GDM1 (cell line): ENCODE measurements at regions not wholly inside any gene's neighbourhood (a gene's known extent, or its start where the extent isn't known, plus 50 kb on each side); places are given as distances from the start of the nearest gene placed in this dataset.

Source experiments
- DNase-seq: peaks from one replicate; lab custom pipeline; 2025; lab: John Stamatoyannopoulos, UW

DNA sequence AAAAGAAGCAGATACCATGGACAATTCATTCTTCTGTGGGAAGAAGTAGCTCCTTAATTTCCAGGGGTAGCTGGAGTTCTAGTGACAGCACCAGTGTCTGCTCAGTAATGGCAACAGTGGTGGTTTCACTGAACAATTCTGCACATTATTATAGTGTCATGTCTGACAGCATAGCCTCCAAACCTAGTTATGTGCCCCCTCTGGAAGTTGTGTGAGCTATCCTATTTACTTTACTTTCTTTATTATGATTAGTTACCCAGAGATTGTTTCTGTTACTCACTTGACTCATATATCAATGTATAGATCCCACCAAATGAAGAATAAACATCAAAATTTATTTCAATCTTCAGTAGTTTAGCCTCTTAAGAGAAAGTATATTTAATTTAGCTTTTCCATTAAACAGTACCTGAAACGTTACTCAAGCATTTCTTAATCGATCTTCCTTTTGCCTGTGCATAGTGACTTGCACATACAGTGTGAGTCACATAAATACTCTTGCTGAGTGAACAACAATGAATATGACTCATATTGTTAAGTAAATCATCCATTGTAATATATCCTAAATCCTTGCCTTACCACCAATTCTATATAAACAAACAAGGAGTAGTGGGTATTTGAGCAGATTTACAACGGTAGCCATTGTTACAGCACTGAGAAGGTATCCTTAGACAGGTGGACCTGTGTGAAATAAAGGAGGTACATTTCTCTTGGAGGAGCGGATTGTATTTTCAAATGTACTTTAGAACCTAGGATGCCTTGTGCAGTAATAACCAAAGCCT lies 534.7 kb downstream of the ANKRD50 start:
- DNase-seq = no peak

DNA sequence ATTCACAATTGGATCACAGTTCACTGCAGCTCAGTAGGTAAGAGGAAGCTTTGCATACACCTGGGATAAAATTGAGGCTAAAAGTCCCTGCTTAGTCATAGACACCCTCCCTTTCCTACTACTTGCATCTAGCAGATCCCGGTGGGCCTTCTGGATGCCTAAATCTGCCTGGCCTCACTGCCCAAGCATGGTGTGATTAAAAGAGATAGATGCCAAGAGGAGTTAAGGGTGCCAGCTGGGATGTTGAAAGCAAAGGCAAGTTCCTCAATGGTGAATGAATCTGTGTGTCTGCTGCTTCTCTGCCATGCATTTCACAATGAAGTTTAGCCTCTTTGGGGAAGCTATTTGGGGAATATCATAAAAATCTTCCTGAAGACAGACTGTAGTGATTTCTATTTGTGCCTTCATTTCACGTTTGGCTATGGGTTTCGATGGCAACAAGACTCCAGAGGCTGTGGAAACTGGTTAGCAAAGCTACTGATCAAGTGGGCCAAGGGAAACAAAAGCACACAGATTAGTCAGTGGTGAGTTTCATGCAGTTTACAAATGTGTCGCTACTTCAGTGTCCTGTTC lies 534.0 kb downstream of the ANKRD50 start:
- no peak for DNase-seq

DNA sequence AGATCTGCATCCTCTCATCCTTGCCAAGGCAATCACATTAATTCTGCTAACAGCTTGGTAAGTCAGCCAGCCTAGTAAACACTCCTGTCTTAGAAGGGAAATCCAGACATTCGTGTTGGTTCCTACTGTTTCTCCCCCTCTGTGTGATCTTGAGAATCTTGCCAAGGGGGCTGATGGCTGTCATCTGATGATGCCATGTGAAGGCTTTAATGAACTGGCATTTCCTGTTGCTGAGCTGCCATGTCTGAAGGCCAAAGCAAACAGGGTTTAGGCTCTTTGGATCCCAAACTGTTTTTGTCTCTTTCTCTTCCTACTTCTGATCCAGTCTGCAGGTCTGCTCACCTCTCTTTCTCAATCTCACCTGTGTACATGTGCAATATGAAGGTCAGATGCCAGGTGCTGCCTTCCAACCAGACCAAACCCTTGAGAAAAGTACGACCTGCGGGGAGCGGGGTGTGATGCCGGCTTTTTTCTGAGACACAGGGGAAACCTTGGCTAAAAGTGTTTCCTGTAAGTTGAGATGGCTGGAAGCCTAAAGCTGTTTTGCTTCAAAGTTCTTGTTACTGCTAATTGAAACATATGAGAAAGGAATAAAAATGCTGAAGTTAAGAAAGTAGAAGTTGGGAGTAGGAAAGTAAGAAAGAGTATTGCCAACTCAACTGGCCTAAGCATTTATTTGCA lies 532.9 kb downstream of the ANKRD50 start:
- no peak for DNase-seq

DNA sequence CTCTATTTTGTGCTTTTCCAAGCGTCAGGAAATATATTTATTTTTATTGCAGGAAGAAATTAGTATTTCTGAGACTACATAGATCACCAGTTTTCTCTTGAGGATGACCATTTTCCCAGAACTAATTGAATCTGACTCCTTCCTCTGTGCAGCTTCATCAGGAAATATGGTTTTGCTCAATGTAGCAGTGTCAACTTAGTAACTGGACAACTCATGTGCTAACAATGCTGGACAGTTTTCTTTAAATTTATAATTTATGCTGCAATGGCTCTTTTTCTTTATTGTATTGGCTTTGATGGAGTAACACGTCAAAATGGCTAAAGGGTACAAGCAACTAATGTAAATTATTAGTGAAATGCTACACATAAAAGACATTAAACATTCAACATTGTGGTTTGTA lies 531.5 kb downstream of the ANKRD50 start:
- no peak for DNase-seq

DNA sequence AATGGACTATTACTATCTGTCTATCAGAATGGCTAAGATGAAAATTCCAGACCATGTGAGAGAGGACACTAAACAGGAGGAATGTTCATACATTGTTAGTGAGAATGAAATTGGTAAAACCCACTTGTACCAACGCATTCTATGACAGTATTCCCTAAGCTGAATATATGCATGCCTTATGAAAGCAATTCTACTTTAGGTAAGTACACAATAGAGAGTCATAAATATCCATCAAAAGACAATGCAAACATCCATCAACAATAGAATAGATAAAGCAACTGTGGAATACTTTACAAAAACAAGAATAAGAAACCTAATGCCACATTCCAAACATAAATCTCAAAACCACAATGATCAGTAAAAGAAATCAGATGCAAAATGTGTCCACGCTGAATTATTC lies 529.3 kb downstream of the ANKRD50 start:
- DNase-seq = no peak

DNA sequence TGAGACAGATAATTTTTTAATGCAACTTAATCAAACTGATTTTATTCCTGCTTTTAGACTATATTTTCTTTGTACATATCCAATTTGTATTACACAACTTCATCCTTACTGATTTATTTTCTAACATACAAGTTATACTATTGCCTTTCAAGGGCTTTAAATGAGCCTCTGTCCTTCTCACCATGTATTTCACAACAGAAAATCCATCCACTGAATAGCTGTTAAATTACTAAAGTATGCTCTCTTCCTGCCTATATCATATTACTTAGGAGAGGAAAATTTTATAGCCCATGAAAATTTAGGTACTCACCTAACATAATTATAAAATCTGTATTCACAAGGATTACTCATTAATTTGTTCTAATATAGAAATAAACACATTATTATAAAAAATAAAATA lies 528.6 kb downstream of the ANKRD50 start:
- no peak for DNase-seq

DNA sequence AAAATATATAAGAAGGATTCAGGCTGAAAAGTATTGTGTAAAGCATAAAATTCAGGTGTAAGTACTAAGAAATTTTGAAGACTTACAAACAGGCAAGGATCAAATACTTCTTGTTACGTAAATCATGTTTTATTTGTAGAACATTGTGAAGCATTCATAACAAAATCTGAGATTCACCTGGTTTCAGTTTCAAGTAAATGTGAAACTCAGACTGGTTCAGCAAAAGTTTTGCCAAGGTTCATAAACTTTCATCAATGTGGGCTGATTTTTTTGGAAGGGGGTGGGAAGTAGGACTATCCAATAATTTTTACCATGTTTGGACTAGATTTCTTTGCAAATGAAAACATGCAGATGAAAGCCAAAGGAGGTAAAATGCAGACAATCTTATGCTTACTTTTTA lies 527.7 kb downstream of the ANKRD50 start:
- DNase-seq = no peak

DNA sequence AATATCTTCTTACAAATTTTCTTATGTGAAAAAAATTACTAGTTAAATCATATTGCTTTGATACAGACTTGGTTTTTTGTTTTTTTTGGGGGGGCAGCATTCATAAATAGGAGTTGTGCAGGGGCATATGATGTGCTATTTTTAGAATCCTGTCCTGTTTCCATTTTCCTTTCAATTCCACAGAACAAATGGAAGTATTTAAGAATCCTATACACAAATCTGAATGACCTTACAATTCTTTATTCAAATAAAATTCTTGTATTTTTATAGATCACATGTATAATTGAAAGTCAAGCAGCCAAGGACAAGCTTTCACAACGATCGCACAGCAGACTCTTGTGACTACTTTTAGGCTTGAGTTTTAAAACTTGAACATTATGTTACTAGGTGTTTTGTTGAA lies 523.9 kb downstream of the ANKRD50 start:
- DNase-seq = no peak

DNA sequence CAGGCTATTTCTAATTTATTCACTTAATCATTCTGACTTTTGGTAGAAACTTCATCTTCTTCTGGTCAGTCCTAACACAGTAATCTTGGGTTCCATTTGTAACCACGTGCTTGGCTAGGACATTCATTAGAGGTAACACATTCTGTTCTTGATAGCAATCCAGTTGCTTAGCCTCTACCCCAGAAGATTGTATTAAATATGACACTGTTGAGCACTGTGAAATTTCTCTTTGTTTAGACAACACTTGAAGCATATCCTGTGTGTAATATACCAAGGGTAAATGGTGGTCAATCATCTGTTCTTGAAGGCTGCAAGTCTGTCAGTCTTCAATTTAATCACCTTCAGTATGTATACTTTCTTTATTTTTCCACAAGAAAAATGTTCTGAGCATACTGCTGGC lies 523.0 kb downstream of the ANKRD50 start:
- DNase-seq = no peak

DNA sequence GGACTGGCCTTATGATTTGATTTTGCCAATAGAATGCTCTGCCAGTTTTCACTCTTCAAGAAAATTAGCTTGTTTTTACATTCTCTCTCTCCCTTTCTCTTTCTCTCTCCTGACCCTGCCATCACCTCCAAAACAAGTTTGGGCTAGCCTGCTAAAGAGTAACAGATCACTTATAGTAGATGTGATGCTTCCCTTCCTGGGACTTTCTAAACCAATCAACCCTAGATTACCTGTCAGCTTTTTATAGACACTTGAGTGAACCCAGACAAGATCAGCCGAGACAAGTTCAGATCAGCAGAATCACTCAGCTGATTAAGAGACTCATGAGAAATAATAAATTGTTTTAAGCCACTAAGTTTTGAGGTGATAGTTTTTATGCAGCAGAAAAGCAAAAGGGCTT lies 521.2 kb downstream of the ANKRD50 start:
- no peak for DNase-seq

DNA sequence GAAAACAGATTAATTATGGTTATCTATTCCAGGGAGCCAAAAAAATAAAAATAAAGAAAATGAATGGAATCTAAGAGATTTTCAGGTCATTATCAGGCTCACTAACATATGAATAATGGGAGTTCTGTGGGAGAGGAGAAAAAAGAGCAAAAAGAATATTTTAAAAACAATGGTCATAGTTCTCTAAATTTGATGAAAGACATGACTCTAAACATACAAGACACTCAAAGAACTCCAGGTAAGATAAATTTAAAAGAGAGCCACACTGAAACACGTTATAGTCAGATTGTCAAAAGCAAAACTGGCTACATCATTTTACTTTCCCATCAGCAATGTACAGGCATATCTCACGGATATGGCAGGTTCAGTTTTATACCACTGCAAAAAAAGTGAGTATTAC lies 520.0 kb downstream of the ANKRD50 start:
- DNase-seq = no peak

DNA sequence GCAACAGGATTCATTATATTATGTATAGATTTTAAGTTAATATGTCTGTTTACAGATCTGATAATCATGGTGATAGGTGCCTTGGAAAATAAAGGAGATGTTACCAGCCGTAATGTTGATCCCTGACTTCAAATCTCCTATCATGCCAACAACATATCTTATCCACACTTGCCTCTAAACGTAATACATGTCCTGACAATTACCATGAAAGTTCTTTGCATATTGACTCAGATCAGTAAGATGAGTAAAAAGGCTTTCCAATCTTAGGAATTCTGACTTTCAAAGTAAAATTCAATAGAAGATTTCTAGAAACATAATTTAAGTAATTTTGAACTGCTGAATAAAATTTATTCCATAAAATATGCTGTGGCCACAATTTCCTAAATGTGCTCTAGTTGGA lies 513.3 kb downstream of the ANKRD50 start:
- DNase-seq = no peak

DNA sequence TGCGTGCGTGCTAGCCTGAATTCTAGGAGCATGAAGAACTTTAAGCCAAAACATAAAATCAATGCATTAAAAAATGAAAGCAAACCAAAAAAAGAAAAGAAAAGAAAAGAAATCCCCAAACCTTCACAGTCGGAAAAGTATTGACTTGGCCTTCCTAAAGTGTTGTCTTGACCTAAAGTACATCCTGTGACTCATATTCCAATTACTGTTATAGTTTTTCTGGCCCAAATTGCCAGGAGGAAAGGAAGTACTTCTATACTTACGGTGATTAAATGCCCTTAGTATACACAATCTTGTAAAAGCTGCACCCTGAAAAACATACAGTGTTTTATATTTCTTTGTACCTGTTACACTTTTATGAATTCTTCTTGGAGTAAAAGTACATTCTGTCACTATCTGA lies 512.8 kb downstream of the ANKRD50 start:
- no peak for DNase-seq

DNA sequence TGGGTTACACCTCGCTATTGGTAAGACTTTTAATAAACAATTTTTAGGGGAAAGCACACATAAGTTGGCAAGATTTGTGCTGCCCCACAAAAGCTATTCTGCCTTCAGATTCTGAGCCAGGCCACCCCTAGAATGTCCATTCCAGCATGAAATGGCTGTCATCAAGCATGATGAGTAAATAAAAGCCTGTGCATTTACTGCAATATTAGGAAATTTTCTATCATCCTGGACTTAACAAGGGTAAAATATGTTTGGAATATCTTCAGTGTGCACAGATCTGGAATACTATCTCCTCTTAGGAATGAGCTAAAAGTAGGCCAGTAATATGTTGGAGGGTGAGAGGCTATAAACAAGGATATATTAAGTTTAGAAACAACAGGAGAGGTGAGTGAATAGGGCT lies 510.9 kb downstream of the ANKRD50 start:
- DNase-seq = no peak

DNA sequence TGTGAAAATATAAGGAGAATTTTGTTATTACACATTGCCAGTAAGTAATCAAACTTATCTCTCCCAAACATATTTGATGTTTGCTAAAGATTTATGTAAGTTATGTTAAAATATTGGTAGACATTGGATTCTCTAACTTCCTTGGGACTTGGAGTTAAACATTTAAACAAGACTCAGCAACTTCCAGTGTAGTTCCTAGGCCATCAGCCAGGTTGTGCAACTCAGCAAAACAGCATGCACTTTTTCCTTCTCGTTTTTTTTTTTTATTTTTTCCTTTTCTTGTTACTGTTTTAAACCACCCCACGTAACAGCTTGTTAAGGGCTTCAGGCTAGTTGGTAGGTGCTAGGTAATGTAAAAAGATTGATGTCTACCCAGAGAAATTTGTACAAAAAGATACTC lies 510.4 kb downstream of the ANKRD50 start:
- no peak for DNase-seq

DNA sequence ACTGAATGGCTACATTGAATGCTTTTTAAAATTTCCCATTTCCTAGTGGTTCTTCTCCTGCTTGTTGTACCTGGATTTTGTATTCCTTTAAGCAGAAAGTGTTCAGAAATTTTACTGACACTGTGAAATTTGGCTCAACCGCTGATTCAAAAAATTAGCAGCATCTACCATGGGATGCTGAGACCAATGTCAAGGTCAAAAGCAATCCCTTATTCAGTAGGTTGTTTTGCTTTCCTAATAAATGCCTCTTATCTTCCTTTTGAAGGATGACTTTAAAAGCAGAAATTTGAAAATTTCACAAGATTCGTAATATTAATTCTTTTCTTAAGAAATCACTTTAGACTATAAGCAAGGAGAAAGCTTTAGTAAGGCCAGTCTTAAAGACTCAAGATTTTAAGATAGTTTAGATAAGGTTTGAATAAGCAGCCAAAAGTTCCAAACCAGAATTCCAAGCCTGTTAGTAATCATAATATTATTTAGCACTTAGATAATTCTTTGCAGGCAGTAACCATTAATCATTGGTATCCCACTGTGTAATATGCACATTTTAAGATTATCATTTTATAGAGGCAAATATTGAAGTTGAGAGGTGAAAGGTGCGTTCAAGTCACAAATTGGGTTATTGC lies 508.8 kb downstream of the ANKRD50 start:
- no peak for DNase-seq

DNA sequence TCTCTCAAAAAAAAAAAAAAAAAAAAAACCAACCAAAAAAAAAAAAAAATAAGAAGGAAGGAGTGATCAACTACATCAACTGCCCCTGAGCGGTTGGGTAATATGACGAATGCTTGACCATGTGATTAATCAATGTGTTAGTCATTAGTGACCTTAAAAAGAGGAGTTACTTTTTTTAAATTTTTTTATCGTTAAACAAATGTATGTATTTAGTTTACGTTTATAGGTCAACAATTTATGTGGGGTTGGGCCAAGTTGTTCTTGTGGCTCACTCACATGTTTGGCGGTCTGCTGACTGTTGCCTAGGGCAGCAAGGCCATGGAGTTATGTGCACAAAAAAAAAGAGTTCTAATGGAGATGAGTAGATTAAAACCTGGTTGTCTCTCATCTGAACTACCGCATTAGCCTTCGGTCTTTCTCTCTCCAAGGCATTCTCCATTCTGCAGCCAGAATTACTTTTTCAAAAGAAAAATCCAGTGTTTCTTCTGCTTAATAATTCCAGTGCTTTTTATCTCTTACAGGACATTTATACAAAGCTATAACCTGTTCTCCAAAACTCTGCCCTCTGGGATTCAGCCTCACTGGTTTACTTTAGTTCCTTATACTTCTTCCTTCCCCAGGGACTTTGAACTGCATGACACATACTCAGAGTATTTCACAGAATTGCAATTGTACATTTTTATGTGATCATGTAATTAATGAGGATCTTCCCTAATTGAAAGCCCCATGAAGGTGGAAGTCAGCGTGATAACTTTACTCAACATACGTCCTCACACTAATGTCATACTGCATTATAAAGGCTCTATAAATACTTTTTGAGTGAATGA lies 505.5 kb downstream of the ANKRD50 start:
- no peak for DNase-seq

DNA sequence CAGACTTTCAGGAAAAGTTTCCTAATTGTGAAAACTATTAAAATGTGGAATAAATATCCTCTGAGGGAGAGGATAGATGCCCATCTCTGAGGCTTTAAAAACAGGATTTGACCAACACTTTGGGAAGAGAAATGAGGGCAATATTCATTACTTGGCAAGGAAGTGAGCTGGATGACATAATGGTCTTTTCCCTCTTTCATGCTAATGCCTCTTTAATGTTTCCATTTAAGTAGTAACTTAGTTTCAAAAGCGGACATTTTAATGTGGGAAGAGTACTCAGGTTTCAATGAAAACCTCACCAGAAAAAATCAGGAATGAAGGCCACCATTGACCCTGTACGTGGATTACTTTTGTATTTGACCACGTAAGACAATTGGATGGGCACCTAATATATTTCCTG lies 503.3 kb downstream of the ANKRD50 start:
- no peak for DNase-seq

DNA sequence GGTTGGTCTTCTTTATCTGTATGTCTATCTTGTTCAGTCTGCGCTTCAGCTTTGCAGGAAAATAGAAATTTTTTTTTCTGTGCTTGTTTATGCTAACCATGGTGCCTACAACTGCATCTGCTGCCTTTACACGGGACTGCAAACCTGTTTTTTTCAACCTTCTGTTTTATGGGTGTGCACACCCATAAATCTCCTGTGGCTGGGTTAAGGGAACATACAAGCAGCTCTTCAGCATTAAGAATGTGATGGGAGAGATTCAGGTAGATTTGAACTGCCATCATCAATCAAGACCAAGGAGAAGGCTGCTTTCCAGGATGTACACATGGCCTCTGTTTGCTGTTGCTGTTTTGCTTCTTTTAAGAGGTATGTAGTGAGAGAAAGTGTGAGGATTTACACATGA lies 502.9 kb downstream of the ANKRD50 start:
- no peak for DNase-seq

DNA sequence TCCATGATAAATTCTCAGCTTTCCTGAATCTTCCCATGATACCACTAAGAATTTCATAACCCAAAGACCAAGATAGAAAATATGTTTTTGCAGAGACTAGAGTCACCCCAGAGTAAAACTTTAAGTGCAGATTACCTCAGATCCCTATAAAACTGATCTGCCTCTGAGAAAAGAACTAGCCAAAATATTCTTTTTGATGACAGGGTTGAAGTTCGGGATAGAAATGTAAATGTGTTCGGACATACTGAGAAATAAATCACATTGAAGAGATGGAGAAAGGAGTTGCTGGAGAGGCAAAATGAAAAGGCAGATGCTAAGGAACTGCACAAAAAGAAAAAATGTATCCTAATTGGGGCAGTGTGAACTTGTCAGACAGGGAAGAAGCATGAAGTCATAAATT lies 501.8 kb downstream of the ANKRD50 start:
- no peak for DNase-seq

DNA sequence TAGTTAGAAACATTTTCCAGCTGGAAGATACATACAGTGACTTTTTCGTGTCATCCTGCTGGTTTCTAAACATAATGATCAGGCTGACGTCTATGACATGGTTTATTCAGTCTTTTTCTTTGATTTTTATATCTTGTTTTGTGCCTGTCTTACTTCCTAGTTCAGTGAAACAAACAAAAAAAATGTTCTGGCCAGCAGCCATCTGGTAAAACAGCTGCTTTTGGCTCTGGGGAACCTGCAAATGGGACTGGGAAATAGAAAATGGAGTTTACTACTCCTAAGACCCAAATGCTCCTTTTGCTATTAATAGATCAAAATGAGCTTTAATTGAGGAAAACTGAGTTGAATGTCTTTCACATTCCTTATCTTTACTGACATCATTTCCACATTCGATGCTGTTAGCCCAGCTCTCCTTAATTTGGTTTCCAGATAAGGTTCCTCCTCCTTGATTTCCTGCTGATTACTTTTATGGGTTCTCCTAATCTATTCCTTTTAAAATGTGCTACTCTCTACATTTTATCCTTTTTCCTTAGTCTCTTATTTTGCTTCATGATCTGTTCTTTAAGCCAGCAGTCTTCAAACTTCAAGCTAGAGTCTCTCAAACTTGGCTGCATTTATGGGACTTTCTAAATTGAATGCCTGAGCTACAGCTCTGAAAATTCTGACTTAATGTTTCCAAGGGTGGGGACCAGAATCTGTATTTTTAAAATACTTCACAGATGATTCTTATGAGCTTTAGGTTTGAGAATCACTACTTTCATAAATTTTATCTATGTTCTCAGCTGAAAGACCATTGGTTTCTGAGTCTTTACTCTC lies 499.5 kb downstream of the ANKRD50 start:
- no peak for DNase-seq
